Middle frontal gyrus (tissue), 1 donor: ENCODE measurements at regions not wholly inside any gene's neighbourhood (a gene's known extent, or its start where the extent isn't known, plus 50 kb on each side); places are given as distances from the start of the nearest gene placed in this dataset.

Source experiments
- DNase-seq: peaks from one replicate; pipeline ENCODE4 v3.0.0-alpha.2; 2015; ENCODE audit warnings: low spot score; ENCODE audit errors: extremely low spot score

- DNase-seq: no peak
These were observed 713.1 kb downstream of the DNAJB9 start for GRCh38 chr7:109282726-109283125.

GRCh38 chr7:109284943-109285342 is 715.3 kb downstream of the DNAJB9 start:
- no peak for DNase-seq

- DNase-seq: no peak
These were observed 725.5 kb downstream of the DNAJB9 start for GRCh38 chr7:109295158-109295557.

GRCh38 chr7:109308816-109309215 is 739.1 kb downstream of the DNAJB9 start:
- no peak for DNase-seq

- no peak for DNase-seq
These were observed 740.1 kb downstream of the DNAJB9 start for GRCh38 chr7:109309790-109310189.

- DNase-seq: peak; percentile 36
These were observed 748.5 kb downstream of the DNAJB9 start for GRCh38 chr7:109318136-109318535.

- DNase-seq: no peak
These were observed 753.2 kb downstream of the DNAJB9 start for GRCh38 chr7:109322833-109323232.

- no peak for DNase-seq
These were observed 761.7 kb downstream of the DNAJB9 start for GRCh38 chr7:109331423-109331822.

- DNase-seq: no peak
These were observed 766.3 kb downstream of the DNAJB9 start for GRCh38 chr7:109335951-109336350.

- no peak for DNase-seq
These were observed 766.9 kb downstream of the DNAJB9 start for GRCh38 chr7:109336531-109336930.

- no peak for DNase-seq
These were observed 774.0 kb downstream of the DNAJB9 start for GRCh38 chr7:109343678-109344077.

- no peak for DNase-seq
These were observed 781.8 kb downstream of the DNAJB9 start for GRCh38 chr7:109351493-109351892.

GRCh38 chr7:109354000-109354399 is 784.3 kb downstream of the DNAJB9 start:
- no peak for DNase-seq

GRCh38 chr7:109354552-109354951 is 784.9 kb downstream of the DNAJB9 start:
- DNase-seq: no peak

- no peak for DNase-seq
These were observed 806.1 kb downstream of the DNAJB9 start for GRCh38 chr7:109375823-109376222.

- no peak for DNase-seq
These were observed 806.9 kb downstream of the DNAJB9 start for GRCh38 chr7:109376576-109376975.

GRCh38 chr7:109377076-109377884 is 807.6 kb downstream of the DNAJB9 start:
- no peak for DNase-seq

GRCh38 chr7:109386959-109387358 is 817.3 kb downstream of the DNAJB9 start:
- no peak for DNase-seq

- no peak for DNase-seq
These were observed 817.9 kb downstream of the DNAJB9 start for GRCh38 chr7:109387530-109387929.

- DNase-seq: no peak
These were observed 821.6 kb downstream of the DNAJB9 start for GRCh38 chr7:109391240-109391639.

- no peak for DNase-seq
These were observed 832.4 kb downstream of the DNAJB9 start for GRCh38 chr7:109402107-109402506.

- DNase-seq: no peak
These were observed 838.1 kb downstream of the DNAJB9 start for GRCh38 chr7:109407756-109408155.

GRCh38 chr7:109437957-109438356 is 868.3 kb downstream of the DNAJB9 start:
- DNase-seq: no peak
